KOPT-K1 (cell line): ENCODE measurements at regions not wholly inside any gene's neighbourhood (a gene's known extent, or its start where the extent isn't known, plus 50 kb on each side); places are given as distances from the start of the nearest gene placed in this dataset.

Source experiments
- H3K27ac ChIP-seq: fragments of 200-600 bp; sonication (generic); 2 replicates; pipeline ENCODE4 v1.5.1; 2016; ENCODE audit warnings: antibody characterized with exemption, mild to moderate bottlenecking, low read depth, low read length; ENCODE audit not compliant: poor library complexity, severe bottlenecking
- H3K36me3 ChIP-seq: fragments of 200-600 bp; sonication (generic); 2 replicates; pipeline ENCODE4 v1.5.1; 2017; ENCODE audit warnings: antibody characterized with exemption, mild to moderate bottlenecking, low read length, moderate library complexity; ENCODE audit not compliant: insufficient read depth
- H3K9me3 ChIP-seq: fragments of 200-600 bp; sonication (generic); 2 replicates; pipeline ENCODE4 v1.5.1; 2017; ENCODE audit warnings: antibody characterized with exemption, low read length, mild to moderate bottlenecking; ENCODE audit not compliant: insufficient read depth, poor library complexity, severe bottlenecking

GRCh38 chr1:172915271-172915670, 135.5 kb downstream of the TNFSF18 start:
- H3K36me3 ChIP-seq: no peaks in the 10 kb centered on the region
- H3K9me3 ChIP-seq: peaks cover 44% of the 10 kb centered on the region
- H3K27ac ChIP-seq: no peak overlapping the region

- Histone ChIP-seq H3K27ac (no peak overlapping the region), H3K36me3 (no peaks in the 10 kb centered on the region), H3K9me3 (peaks cover 38% of the 10 kb centered on the region)
These were observed 134.6 kb downstream of the TNFSF18 start for GRCh38 chr1:172916116-172916515.

GRCh38 chr1:172917972-172918371, 132.8 kb downstream of the TNFSF18 start:
- peaks cover 22% of the 10 kb centered on the region for H3K9me3 ChIP-seq
- H3K27ac ChIP-seq: no peak overlapping the region
- H3K36me3 ChIP-seq: no peaks in the 10 kb centered on the region

- no peaks in the 10 kb centered on the region for H3K36me3 ChIP-seq
- H3K27ac ChIP-seq: no peak overlapping the region
- H3K9me3 ChIP-seq: peaks cover 17% of the 10 kb centered on the region
These were observed 132.3 kb downstream of the TNFSF18 start for GRCh38 chr1:172918478-172918877.

- Histone ChIP-seq H3K9me3 (no peaks in the 10 kb centered on the region), H3K36me3 (no peaks in the 10 kb centered on the region), H3K27ac (no peak overlapping the region)
These were observed 124.7 kb downstream of the TNFSF18 start for GRCh38 chr1:172926070-172926469.

- Histone ChIP-seq H3K9me3 (no peaks in the 10 kb centered on the region), H3K36me3 (no peaks in the 10 kb centered on the region), H3K27ac (no peak overlapping the region)
These were observed 122.3 kb downstream of the TNFSF18 start for GRCh38 chr1:172928412-172928811.

- Histone ChIP-seq H3K27ac (no peak overlapping the region), H3K9me3 (no peaks in the 10 kb centered on the region), H3K36me3 (no peaks in the 10 kb centered on the region)
These were observed 121.7 kb downstream of the TNFSF18 start for GRCh38 chr1:172929006-172929405.

GRCh38 chr1:172930142-172930541, 120.6 kb downstream of the TNFSF18 start:
- H3K36me3 ChIP-seq: no peaks in the 10 kb centered on the region
- H3K27ac ChIP-seq: no peak overlapping the region
- H3K9me3 ChIP-seq: no peaks in the 10 kb centered on the region

- no peak overlapping the region for H3K27ac ChIP-seq
- H3K36me3 ChIP-seq: no peaks in the 10 kb centered on the region
- no peaks in the 10 kb centered on the region for H3K9me3 ChIP-seq
These were observed 119.4 kb downstream of the TNFSF18 start for GRCh38 chr1:172931340-172931739.

GRCh38 chr1:172931761-172932160, 119.0 kb downstream of the TNFSF18 start:
- Histone ChIP-seq H3K36me3 (no peaks in the 10 kb centered on the region), H3K27ac (no peak overlapping the region), H3K9me3 (no peaks in the 10 kb centered on the region)

- Histone ChIP-seq H3K27ac (no peak overlapping the region), H3K36me3 (no peaks in the 10 kb centered on the region)
These were observed 117.8 kb downstream of the TNFSF18 start for GRCh38 chr1:172932981-172933380.

GRCh38 chr1:172934417-172934762, 116.4 kb downstream of the TNFSF18 start:
- H3K27ac ChIP-seq: no peak overlapping the region
- H3K36me3 ChIP-seq: no peaks in the 10 kb centered on the region
- no peaks in the 10 kb centered on the region for H3K9me3 ChIP-seq

More at GRCh38 chr1:172932981-172933380, 117.8 kb downstream of the TNFSF18 start:
- no peaks in the 10 kb centered on the region for H3K9me3 ChIP-seq

GRCh38 chr1:172935062-172935592, 115.6 kb downstream of the TNFSF18 start:
- Histone ChIP-seq H3K36me3 (no peaks in the 10 kb centered on the region), H3K27ac (no peak overlapping the region), H3K9me3 (no peaks in the 10 kb centered on the region)

- Histone ChIP-seq H3K36me3 (no peaks in the 10 kb centered on the region), H3K9me3 (no peaks in the 10 kb centered on the region), H3K27ac (no peak overlapping the region)
These were observed 114.6 kb downstream of the TNFSF18 start for GRCh38 chr1:172936088-172936645.

GRCh38 chr1:172938681-172939080, 112.1 kb downstream of the TNFSF18 start:
- H3K27ac ChIP-seq: no peak overlapping the region
- H3K9me3 ChIP-seq: no peaks in the 10 kb centered on the region
- no peaks in the 10 kb centered on the region for H3K36me3 ChIP-seq

- H3K36me3 ChIP-seq: no peaks in the 10 kb centered on the region
- H3K27ac ChIP-seq: no peak overlapping the region
- H3K9me3 ChIP-seq: no peaks in the 10 kb centered on the region
These were observed 111.3 kb downstream of the TNFSF18 start for GRCh38 chr1:172939475-172939874.
